Transverse colon (tissue), 3 donors: ENCODE measurements at regions not wholly inside any gene's neighbourhood (a gene's known extent, or its start where the extent isn't known, plus 50 kb on each side); places are given as distances from the start of the nearest gene placed in this dataset.

Source experiments
- POLR2A ChIP-seq: fragments of 450-650 bp; IDR thresholded peaks from one replicate; pipeline ENCODE4 v1.6.1; 2016; ENCODE audit warnings: antibody characterized with exemption, mild to moderate bottlenecking, moderate library complexity
- TF ChIP-seq, protein P1 (sequence below), 5 experiments: fragments of 200-600 bp in 3 of 5; fragments of 450-650 bp in 2 of 5; sonication (generic) in 3 of 5; IDR thresholded peaks; 1 replicate in 2 of 5; 2 replicates in 3 of 5; pipeline ENCODE4 v1.5.1; 2016 to 2017; ENCODE audit warnings: antibody characterized with exemption in 5 of 5, inconsistent platforms in 3 of 5, mild to moderate bottlenecking in 2 of 5, moderate library complexity in 1 of 5

- TF ChIP-seq, protein P1, sequence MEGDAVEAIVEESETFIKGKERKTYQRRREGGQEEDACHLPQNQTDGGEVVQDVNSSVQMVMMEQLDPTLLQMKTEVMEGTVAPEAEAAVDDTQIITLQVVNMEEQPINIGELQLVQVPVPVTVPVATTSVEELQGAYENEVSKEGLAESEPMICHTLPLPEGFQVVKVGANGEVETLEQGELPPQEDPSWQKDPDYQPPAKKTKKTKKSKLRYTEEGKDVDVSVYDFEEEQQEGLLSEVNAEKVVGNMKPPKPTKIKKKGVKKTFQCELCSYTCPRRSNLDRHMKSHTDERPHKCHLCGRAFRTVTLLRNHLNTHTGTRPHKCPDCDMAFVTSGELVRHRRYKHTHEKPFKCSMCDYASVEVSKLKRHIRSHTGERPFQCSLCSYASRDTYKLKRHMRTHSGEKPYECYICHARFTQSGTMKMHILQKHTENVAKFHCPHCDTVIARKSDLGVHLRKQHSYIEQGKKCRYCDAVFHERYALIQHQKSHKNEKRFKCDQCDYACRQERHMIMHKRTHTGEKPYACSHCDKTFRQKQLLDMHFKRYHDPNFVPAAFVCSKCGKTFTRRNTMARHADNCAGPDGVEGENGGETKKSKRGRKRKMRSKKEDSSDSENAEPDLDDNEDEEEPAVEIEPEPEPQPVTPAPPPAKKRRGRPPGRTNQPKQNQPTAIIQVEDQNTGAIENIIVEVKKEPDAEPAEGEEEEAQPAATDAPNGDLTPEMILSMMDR (IDR thresholded peaks at IDR 0.05) = no peak
- no peak for TF ChIP-seq POLR2A
Measured at GRCh38 chr6:154886471-154886870, 108.6 kb upstream of the TIAM2 start.
